ENCODE measurements at regions not wholly inside any gene's neighbourhood (a gene's known extent, or its start where the extent isn't known, plus 50 kb on each side); places are given as distances from the start of the nearest gene placed in this dataset.

DNA sequence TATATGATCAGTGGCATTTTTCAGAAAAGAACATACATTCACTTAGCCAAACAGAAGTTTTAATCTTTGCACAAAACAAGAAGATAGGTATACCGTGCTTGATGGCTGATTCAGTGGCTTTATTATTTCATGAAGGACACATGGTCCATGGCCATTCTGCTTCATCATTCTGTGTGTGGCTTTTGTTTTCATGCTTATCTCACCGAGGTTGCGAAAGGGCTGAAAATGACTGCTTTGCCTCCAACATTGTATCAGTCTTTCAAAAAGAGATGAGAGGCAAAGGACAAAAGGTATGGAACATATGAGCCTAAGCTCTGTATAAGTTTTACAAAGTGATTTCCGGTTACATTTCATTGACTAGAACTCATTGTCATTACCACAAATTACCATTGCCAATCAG is 541.1 kb downstream of the RAB28 start:
- Histone ChIP-seq H3K9ac (no peak overlapping the region), H3F3A (replicated peaks; ENCODE audit: insufficient read depth) (no peaks in the 10 kb centered on the region), H3K9me3 (no peaks in the 10 kb centered on the region), H3K9me2 (no peaks in the 10 kb centered on the region), H3K79me2 (ENCODE audit: insufficient read depth) (no peaks in the 10 kb centered on the region), H3K4me1 (ENCODE audit: control insufficient read depth in 1 of 2, insufficient read depth in 2 of 2, low read depth in 1 of 2, low read length in 1 of 2) (no peaks in the 10 kb centered on the region), H3K4me3 (ENCODE audit: low read depth in 2 of 2, low read length in 1 of 2) (no peak overlapping the region), H3K27me3 (ENCODE audit: insufficient read depth) (no peaks in the 10 kb centered on the region), H3K27ac (ENCODE audit: low read depth in 2 of 2, low read length in 1 of 2) (no peak overlapping the region), H3K4me2 (no peak overlapping the region), H2AFZ (ENCODE audit: low read depth) (no peak overlapping the region), H4K20me1 (ENCODE audit: insufficient read depth) (no peaks in the 10 kb centered on the region), H3K36me3 (replicated peaks in 1 of 2; ENCODE audit: control insufficient read depth in 1 of 2, insufficient read depth in 2 of 2, low read length in 1 of 2) (no peaks in the 10 kb centered on the region)
- no peak for TF ChIP-seq NRF1 (IDR thresholded peaks at IDR 0.05; ENCODE audit: low read depth, low read length)
- TF ChIP-seq FOXM1 (IDR thresholded peaks at IDR 0.05; ENCODE audit: low read depth): no peak
- TF ChIP-seq, protein P1, sequence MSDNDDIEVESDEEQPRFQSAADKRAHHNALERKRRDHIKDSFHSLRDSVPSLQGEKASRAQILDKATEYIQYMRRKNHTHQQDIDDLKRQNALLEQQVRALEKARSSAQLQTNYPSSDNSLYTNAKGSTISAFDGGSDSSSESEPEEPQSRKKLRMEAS (IDR thresholded peaks at IDR 0.05; ENCODE audit: low read depth): no peak
- TF ChIP-seq NFIC (IDR thresholded peaks at IDR 0.05; ENCODE audit: borderline replicate concordance): no peak
- no peak for TF ChIP-seq EP300 (IDR thresholded peaks at IDR 0.05; ENCODE audit: borderline replicate concordance in 1 of 2, low read depth in 1 of 2, low read length in 1 of 2)
- no peak for TF ChIP-seq TEAD4 (IDR thresholded peaks at IDR 0.05; ENCODE audit: borderline replicate concordance, insufficient read depth)
- no peak for TF ChIP-seq JUND (IDR thresholded peaks at IDR 0.05)
- TF ChIP-seq, protein P2, sequence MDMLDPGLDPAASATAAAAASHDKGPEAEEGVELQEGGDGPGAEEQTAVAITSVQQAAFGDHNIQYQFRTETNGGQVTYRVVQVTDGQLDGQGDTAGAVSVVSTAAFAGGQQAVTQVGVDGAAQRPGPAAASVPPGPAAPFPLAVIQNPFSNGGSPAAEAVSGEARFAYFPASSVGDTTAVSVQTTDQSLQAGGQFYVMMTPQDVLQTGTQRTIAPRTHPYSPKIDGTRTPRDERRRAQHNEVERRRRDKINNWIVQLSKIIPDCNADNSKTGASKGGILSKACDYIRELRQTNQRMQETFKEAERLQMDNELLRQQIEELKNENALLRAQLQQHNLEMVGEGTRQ (IDR thresholded peaks at IDR 0.05; ENCODE audit: borderline replicate concordance, low read depth, low read length): no peak
- TF ChIP-seq POLR2AphosphoS5 (IDR thresholded peaks at IDR 0.05; ENCODE audit: low read depth, low read length): no peak
- no peak for DNase-seq
- WGBS (ENCODE audit: low lambda C conversion rate): 35% methylated on average over 4 of the region's 4 CpGs
- ChIA-PET CTCF (no interaction called here), POLR2A (no interaction called here)

DNA sequence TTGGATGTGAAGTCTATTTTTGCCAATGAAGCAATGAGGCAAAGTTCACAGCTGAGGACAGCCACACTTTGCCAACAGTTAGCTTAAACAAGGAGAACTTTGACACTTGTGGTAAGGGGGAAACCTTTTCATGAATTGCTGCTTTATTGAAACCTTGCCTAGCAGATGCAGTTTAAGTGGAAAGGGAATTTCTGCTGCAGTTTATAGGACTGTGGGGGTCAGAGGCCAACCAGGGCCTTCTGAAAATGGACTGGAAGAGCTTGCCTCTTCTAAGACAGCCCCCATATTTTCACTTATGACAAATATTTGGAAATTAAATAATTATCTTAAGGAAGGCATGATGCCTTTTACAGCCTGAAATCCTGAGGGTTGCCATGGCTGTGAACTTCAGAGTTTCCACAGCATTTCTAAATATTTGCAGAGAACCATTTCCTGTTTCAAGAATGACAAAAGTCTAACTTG is 550.3 kb downstream of the RAB28 start:
- Histone ChIP-seq H3F3A (replicated peaks; ENCODE audit: insufficient read depth) (no peaks in the 10 kb centered on the region), H4K20me1 (ENCODE audit: insufficient read depth) (no peaks in the 10 kb centered on the region), H3K4me3 (ENCODE audit: low read depth in 2 of 2, low read length in 1 of 2) (no peak overlapping the region), H3K27ac (ENCODE audit: low read depth in 2 of 2, low read length in 1 of 2) (no peak overlapping the region), H3K4me2 (no peak overlapping the region), H3K27me3 (ENCODE audit: insufficient read depth) (no peaks in the 10 kb centered on the region), H3K79me2 (ENCODE audit: insufficient read depth) (no peaks in the 10 kb centered on the region), H3K4me1 (ENCODE audit: control insufficient read depth in 1 of 2, insufficient read depth in 2 of 2, low read depth in 1 of 2, low read length in 1 of 2) (no peaks in the 10 kb centered on the region), H3K9me2 (no peaks in the 10 kb centered on the region), H3K9ac (no peak overlapping the region), H3K9me3 (no peaks in the 10 kb centered on the region), H3K36me3 (replicated peaks in 1 of 2; ENCODE audit: control insufficient read depth in 1 of 2, insufficient read depth in 2 of 2, low read length in 1 of 2) (no peaks in the 10 kb centered on the region), H2AFZ (ENCODE audit: low read depth) (no peak overlapping the region)
- DNase-seq: no peak
- CTCF ChIA-PET: interaction anchor here (0.7 kb wide), 1 partner anchor 18 kb away, joined by 3 read pairs; no protein-coding TSS in a partner anchor
- POLR2A ChIA-PET: no interaction called here
- TF ChIP-seq, protein P3, sequence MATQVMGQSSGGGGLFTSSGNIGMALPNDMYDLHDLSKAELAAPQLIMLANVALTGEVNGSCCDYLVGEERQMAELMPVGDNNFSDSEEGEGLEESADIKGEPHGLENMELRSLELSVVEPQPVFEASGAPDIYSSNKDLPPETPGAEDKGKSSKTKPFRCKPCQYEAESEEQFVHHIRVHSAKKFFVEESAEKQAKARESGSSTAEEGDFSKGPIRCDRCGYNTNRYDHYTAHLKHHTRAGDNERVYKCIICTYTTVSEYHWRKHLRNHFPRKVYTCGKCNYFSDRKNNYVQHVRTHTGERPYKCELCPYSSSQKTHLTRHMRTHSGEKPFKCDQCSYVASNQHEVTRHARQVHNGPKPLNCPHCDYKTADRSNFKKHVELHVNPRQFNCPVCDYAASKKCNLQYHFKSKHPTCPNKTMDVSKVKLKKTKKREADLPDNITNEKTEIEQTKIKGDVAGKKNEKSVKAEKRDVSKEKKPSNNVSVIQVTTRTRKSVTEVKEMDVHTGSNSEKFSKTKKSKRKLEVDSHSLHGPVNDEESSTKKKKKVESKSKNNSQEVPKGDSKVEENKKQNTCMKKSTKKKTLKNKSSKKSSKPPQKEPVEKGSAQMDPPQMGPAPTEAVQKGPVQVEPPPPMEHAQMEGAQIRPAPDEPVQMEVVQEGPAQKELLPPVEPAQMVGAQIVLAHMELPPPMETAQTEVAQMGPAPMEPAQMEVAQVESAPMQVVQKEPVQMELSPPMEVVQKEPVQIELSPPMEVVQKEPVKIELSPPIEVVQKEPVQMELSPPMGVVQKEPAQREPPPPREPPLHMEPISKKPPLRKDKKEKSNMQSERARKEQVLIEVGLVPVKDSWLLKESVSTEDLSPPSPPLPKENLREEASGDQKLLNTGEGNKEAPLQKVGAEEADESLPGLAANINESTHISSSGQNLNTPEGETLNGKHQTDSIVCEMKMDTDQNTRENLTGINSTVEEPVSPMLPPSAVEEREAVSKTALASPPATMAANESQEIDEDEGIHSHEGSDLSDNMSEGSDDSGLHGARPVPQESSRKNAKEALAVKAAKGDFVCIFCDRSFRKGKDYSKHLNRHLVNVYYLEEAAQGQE (IDR thresholded peaks at IDR 0.05; ENCODE audit: low read depth, low read length): no peak
- no peak for TF ChIP-seq GABPA (IDR thresholded peaks at IDR 0.05; ENCODE audit: low read depth)
- TF ChIP-seq MEF2A (IDR thresholded peaks at IDR 0.05; ENCODE audit: borderline replicate concordance, low read depth): no peak
- TF ChIP-seq JUND (IDR thresholded peaks at IDR 0.05): no peak
- TF ChIP-seq, protein P4, sequence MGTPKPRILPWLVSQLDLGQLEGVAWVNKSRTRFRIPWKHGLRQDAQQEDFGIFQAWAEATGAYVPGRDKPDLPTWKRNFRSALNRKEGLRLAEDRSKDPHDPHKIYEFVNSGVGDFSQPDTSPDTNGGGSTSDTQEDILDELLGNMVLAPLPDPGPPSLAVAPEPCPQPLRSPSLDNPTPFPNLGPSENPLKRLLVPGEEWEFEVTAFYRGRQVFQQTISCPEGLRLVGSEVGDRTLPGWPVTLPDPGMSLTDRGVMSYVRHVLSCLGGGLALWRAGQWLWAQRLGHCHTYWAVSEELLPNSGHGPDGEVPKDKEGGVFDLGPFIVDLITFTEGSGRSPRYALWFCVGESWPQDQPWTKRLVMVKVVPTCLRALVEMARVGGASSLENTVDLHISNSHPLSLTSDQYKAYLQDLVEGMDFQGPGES (IDR thresholded peaks at IDR 0.05; ENCODE audit: low read depth, low read length): no peak
- no peak for TF ChIP-seq FOXJ3 (CRISPR knock-in tag; IDR thresholded peaks at IDR 0.05)
- TF ChIP-seq, protein P5, sequence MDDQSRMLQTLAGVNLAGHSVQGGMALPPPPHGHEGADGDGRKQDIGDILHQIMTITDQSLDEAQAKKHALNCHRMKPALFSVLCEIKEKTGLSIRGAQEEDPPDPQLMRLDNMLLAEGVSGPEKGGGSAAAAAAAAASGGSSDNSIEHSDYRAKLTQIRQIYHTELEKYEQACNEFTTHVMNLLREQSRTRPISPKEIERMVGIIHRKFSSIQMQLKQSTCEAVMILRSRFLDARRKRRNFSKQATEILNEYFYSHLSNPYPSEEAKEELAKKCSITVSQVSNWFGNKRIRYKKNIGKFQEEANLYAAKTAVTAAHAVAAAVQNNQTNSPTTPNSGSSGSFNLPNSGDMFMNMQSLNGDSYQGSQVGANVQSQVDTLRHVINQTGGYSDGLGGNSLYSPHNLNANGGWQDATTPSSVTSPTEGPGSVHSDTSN (IDR thresholded peaks at IDR 0.05): no peak
- TF ChIP-seq, protein P6, sequence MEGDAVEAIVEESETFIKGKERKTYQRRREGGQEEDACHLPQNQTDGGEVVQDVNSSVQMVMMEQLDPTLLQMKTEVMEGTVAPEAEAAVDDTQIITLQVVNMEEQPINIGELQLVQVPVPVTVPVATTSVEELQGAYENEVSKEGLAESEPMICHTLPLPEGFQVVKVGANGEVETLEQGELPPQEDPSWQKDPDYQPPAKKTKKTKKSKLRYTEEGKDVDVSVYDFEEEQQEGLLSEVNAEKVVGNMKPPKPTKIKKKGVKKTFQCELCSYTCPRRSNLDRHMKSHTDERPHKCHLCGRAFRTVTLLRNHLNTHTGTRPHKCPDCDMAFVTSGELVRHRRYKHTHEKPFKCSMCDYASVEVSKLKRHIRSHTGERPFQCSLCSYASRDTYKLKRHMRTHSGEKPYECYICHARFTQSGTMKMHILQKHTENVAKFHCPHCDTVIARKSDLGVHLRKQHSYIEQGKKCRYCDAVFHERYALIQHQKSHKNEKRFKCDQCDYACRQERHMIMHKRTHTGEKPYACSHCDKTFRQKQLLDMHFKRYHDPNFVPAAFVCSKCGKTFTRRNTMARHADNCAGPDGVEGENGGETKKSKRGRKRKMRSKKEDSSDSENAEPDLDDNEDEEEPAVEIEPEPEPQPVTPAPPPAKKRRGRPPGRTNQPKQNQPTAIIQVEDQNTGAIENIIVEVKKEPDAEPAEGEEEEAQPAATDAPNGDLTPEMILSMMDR (IDR thresholded peaks at IDR 0.05): no peak
- TF ChIP-seq CHD2 (IDR thresholded peaks at IDR 0.05; ENCODE audit: low read length, partially characterized antibody): no peak
- TF ChIP-seq, protein P7, sequence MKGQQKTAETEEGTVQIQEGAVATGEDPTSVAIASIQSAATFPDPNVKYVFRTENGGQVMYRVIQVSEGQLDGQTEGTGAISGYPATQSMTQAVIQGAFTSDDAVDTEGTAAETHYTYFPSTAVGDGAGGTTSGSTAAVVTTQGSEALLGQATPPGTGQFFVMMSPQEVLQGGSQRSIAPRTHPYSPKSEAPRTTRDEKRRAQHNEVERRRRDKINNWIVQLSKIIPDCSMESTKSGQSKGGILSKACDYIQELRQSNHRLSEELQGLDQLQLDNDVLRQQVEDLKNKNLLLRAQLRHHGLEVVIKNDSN (IDR thresholded peaks at IDR 0.05; ENCODE audit: borderline replicate concordance, low read depth): no peak
- TF ChIP-seq RXRA (IDR thresholded peaks at IDR 0.05; ENCODE audit: borderline replicate concordance, low read depth): no peak
- TF ChIP-seq TCF12 (IDR thresholded peaks at IDR 0.05): no peak
